GM23248 (cell line): ENCODE measurements at regions not wholly inside any gene's neighbourhood (a gene's known extent, or its start where the extent isn't known, plus 50 kb on each side); places are given as distances from the start of the nearest gene placed in this dataset.

Experiments
- EZH2 ChIP-seq: fragments of 200-600 bp; sonication (generic); IDR thresholded peaks from 2 replicates; pipeline ENCODE4 v1.6.1; 2018; ENCODE audit warnings: antibody characterized with exemption, mild to moderate bottlenecking; ENCODE audit not compliant: insufficient read depth, poor library complexity, severe bottlenecking
- EZH2phosphoT487 ChIP-seq: fragments of 200-600 bp; sonication (generic); IDR thresholded peaks from 2 replicates; pipeline ENCODE4 v1.6.1; 2018; ENCODE audit warnings: antibody characterized with exemption, moderate library complexity, mild to moderate bottlenecking, low read depth; ENCODE audit not compliant: insufficient read depth

- no peak for TF ChIP-seq EZH2
- TF ChIP-seq EZH2phosphoT487: no peak
These were observed 66.7 kb upstream of the PHF24 start for GRCh38 chr9:34891386-34891785.
